Kidney glomerular epithelial cell (primary cell): ENCODE measurements at regions not wholly inside any gene's neighbourhood (a gene's known extent, or its start where the extent isn't known, plus 50 kb on each side); places are given as distances from the start of the nearest gene placed in this dataset.
A peak's percentile ranks its signal among the peaks of the same experiment; 100 is the strongest.

Experiments
- DNase-seq: peaks from one replicate; lab custom pipeline; 2025; lab: John Stamatoyannopoulos, UW

GRCh38 chr5:124583469-124584350, 162.7 kb downstream of the ZNF608 start:
- peak; percentile 72 for DNase-seq

- no peak for DNase-seq
Measured at GRCh38 chr5:124582561-124582840, 163.9 kb downstream of the ZNF608 start.

- no peak for DNase-seq
Measured at GRCh38 chr5:124581738-124582560, 164.5 kb downstream of the ZNF608 start.

- DNase-seq = no peak
Measured at GRCh38 chr5:124580925-124581737, 165.3 kb downstream of the ZNF608 start.

- no peak for DNase-seq
Measured at GRCh38 chr5:124580512-124580911, 165.9 kb downstream of the ZNF608 start.

- no peak for DNase-seq
Measured at GRCh38 chr5:124576848-124577409, 169.5 kb downstream of the ZNF608 start.

GRCh38 chr5:124575725-124576124, 170.7 kb downstream of the ZNF608 start:
- DNase-seq = no peak

- no peak for DNase-seq
Measured at GRCh38 chr5:124574521-124575436, 171.7 kb downstream of the ZNF608 start.

- DNase-seq = no peak
Measured at GRCh38 chr5:124572971-124573370, 173.5 kb downstream of the ZNF608 start.

GRCh38 chr5:124570285-124571035, 176.0 kb downstream of the ZNF608 start:
- DNase-seq = no peak

- DNase-seq = no peak
Measured at GRCh38 chr5:124566875-124567450, 179.5 kb downstream of the ZNF608 start.

GRCh38 chr5:124561451-124561850, 185.0 kb downstream of the ZNF608 start:
- DNase-seq = no peak

- no peak for DNase-seq
Measured at GRCh38 chr5:124560370-124560769, 186.1 kb downstream of the ZNF608 start.

GRCh38 chr5:124557761-124558160, 188.7 kb downstream of the ZNF608 start:
- no peak for DNase-seq

GRCh38 chr5:124554746-124555578, 191.5 kb downstream of the ZNF608 start:
- DNase-seq = no peak

- DNase-seq = no peak
Measured at GRCh38 chr5:124553911-124554310, 192.5 kb downstream of the ZNF608 start.

GRCh38 chr5:124552526-124552925, 193.9 kb downstream of the ZNF608 start:
- DNase-seq = no peak

GRCh38 chr5:124551939-124552279, 194.5 kb downstream of the ZNF608 start:
- no peak for DNase-seq

- DNase-seq = no peak
Measured at GRCh38 chr5:124550731-124551130, 195.7 kb downstream of the ZNF608 start.
